22Rv1 (cell line): ENCODE measurements at regions not wholly inside any gene's neighbourhood (a gene's known extent, or its start where the extent isn't known, plus 50 kb on each side); places are given as distances from the start of the nearest gene placed in this dataset.

ENCODE experiments used
- ZFX ChIP-seq: fragments of 450-650 bp; IDR thresholded peaks from 2 replicates; pipeline ENCODE4 v1.6.1; 2017; ENCODE audit warnings: antibody characterized with exemption, borderline replicate concordance
- TF ChIP-seq, protein P1 (sequence below): fragments of 450-650 bp; IDR thresholded peaks from 2 replicates; pipeline ENCODE4 v1.5.1; 2017; ENCODE audit warnings: mild to moderate bottlenecking

DNA sequence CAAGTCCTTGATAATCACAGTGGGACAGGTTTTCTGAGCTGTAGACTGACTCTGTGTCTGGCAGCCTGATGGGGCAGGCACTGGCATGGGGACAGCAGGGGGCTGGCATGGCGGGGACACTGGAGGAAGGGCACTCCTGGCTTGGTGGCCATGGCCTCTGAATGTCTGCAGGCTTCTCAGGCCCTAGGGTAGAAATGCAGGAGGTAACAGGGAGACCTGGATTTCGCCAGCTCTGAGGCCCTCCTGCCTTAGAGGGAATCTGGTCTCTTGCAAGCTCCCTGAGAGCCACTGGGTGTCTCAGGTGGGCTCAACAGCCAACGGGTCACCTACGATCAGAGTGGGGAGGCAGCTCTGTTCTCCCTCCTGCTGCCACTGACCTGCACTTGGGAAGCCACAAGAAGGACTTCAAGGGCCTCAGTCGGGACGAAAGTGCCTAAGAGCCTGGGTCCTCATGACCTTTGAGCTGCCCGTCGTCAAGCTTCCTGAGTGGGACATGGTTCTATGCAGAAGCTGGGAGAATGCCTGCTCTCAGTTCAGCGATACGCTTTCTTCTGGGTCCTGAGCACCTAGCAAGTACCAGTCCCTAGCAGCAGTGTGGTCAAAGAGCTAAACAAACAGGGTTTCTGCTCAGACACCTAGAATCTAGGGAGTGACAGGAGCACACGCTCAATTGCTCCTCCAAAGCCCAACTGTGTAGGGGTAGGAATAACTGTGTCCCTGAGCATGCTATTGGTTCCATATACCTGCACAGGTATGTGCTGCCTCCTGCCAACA is 569.0 kb downstream of the PTPRU start:
- TF ChIP-seq, protein P1, sequence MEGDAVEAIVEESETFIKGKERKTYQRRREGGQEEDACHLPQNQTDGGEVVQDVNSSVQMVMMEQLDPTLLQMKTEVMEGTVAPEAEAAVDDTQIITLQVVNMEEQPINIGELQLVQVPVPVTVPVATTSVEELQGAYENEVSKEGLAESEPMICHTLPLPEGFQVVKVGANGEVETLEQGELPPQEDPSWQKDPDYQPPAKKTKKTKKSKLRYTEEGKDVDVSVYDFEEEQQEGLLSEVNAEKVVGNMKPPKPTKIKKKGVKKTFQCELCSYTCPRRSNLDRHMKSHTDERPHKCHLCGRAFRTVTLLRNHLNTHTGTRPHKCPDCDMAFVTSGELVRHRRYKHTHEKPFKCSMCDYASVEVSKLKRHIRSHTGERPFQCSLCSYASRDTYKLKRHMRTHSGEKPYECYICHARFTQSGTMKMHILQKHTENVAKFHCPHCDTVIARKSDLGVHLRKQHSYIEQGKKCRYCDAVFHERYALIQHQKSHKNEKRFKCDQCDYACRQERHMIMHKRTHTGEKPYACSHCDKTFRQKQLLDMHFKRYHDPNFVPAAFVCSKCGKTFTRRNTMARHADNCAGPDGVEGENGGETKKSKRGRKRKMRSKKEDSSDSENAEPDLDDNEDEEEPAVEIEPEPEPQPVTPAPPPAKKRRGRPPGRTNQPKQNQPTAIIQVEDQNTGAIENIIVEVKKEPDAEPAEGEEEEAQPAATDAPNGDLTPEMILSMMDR, result no peak
- no peak for TF ChIP-seq ZFX
